H1 (cell line): ENCODE measurements at regions not wholly inside any gene's neighbourhood (a gene's known extent, or its start where the extent isn't known, plus 50 kb on each side); places are given as distances from the start of the nearest gene placed in this dataset.

ENCODE experiments used
- CTCF ChIA-PET: fragments of 300-600 bp; sonication (Branson Sonifier 250); formaldehyde crosslinking; loops from one replicate; lab custom pipeline; 2021; ENCODE audit not compliant: partially characterized antibody; lab: Charles Lee
- POLR2A ChIA-PET: fragments of 300-600 bp; sonication (Branson Sonifier 250); formaldehyde crosslinking; loops from one replicate; lab custom pipeline; 2021; ENCODE audit warnings: inconsistent platforms; ENCODE audit not compliant: partially characterized antibody; lab: Charles Lee
- DNase-seq, 2 experiments: peaks; one replicate each; pipeline versions ENCODE4 v3.0.0 to v3.0.0-alpha.2; 2010 to 2022; ENCODE audit warnings: low spot score in 2 of 2, low read depth in 1 of 2, mixed read lengths in 1 of 2
- FAIRE-seq: peaks from 2 replicates; lab custom pipeline; 2011; peaks lifted over from hg19 to GRCh38; lab: Jason Lieb, UNC
- H2AFZ ChIP-seq: 2 replicates; pipeline ENCODE4 v1.8.1; 2012; ENCODE audit warnings: low read length, inconsistent platforms
- H2AK5ac ChIP-seq: 2 replicates; pipeline ENCODE4 v1.6.1; 2013; ENCODE audit warnings: low read depth, low read length
- H2BK120ac ChIP-seq: replicated peaks from 2 replicates; pipeline ENCODE3; 2013; ENCODE audit warnings: low read depth, low read length, inconsistent platforms
- H2BK12ac ChIP-seq: 2 replicates; pipeline ENCODE4 v1.6.1; 2013; ENCODE audit warnings: low read depth, low read length
- H2BK15ac ChIP-seq: 2 replicates; pipeline ENCODE4 v1.6.1; 2013; ENCODE audit warnings: low read length
- H2BK20ac ChIP-seq: 2 replicates; pipeline ENCODE4 v1.6.1; 2013; ENCODE audit warnings: low read length
- H2BK5ac ChIP-seq: 2 replicates; pipeline ENCODE4 v1.6.1; 2013; ENCODE audit warnings: low read depth, low read length
- H3K14ac ChIP-seq: 2 replicates; pipeline ENCODE4 v1.6.1; 2013; ENCODE audit warnings: inconsistent platforms; ENCODE audit not compliant: insufficient read length
- H3K18ac ChIP-seq: 2 replicates; pipeline ENCODE4 v1.6.1; 2013; ENCODE audit warnings: low read length; ENCODE audit errors: extremely low read depth
- H3K23ac ChIP-seq: 2 replicates; pipeline ENCODE4 v1.6.1; 2013; ENCODE audit warnings: inconsistent platforms; ENCODE audit not compliant: insufficient read length
- H3K23me2 ChIP-seq: 2 replicates; pipeline ENCODE4 v1.6.1; 2013; ENCODE audit warnings: low read depth, low read length
- H3K27ac ChIP-seq: 2 replicates; pipeline ENCODE4 v1.6.1; 2011; ENCODE audit warnings: low read depth, low read length, inconsistent platforms
- H3K27me3 ChIP-seq, 4 experiments: replicated peaks in 1 of 4; 1 replicate in 1 of 4; 2 replicates in 3 of 4; pipeline versions ENCODE4 v1.6.1 to v1.8.1; 2011 to 2013; ENCODE audit warnings: low read length in 3 of 4, mild to moderate bottlenecking in 3 of 4, inconsistent platforms in 2 of 4, mixed read lengths in 2 of 4, moderate library complexity in 1 of 4; ENCODE audit not compliant: control insufficient read depth in 3 of 4, insufficient read depth in 3 of 4; ENCODE audit errors: extremely low read depth in 1 of 4
- H3K36me3 ChIP-seq, 4 experiments: 2 replicates each; pipeline versions ENCODE4 v1.6.1 to v1.8.1; 2011 to 2013; ENCODE audit warnings: mild to moderate bottlenecking in 4 of 4, low read length in 3 of 4, moderate library complexity in 2 of 4, control low read depth in 1 of 4, inconsistent platforms in 1 of 4; ENCODE audit not compliant: insufficient read depth in 4 of 4, control insufficient read depth in 2 of 4
- H3K4ac ChIP-seq: replicated peaks from 2 replicates; pipeline ENCODE3; 2013; ENCODE audit warnings: low read length, low read depth, mixed read lengths, inconsistent platforms; ENCODE audit not compliant: insufficient read length
- H3K4me1 ChIP-seq, 4 experiments: replicated peaks in 1 of 4; 1 replicate in 1 of 4; 2 replicates in 3 of 4; pipeline versions ENCODE4 v1.6.1 to v1.8.1; 2011 to 2013; ENCODE audit warnings: low read length in 3 of 4, inconsistent platforms in 2 of 4, mixed read lengths in 1 of 4; ENCODE audit not compliant: insufficient read depth in 4 of 4, control insufficient read depth in 3 of 4
- H3K4me2 ChIP-seq, 2 experiments: 2 replicates each; pipeline versions ENCODE4 v1.6.1 to v1.8.1; 2011 to 2013; ENCODE audit warnings: low read depth in 2 of 2, low read length in 2 of 2, control low read depth in 1 of 2, inconsistent platforms in 1 of 2, mild to moderate bottlenecking in 1 of 2; ENCODE audit not compliant: insufficient read depth in 1 of 2
- H3K4me3 ChIP-seq, 4 experiments: fragments of 200-600, 300-600 bp in 1 of 4; sonication (generic), shearing (Covaris generic), sonication (Bioruptor Twin) in 1 of 4; 2 replicates each; pipeline versions ENCODE4 v1.5.1 to v1.8.1; 2011 to 2016; ENCODE audit warnings: low read length in 4 of 4, low read depth in 3 of 4, control low read depth in 2 of 4, inconsistent platforms in 2 of 4, mild to moderate bottlenecking in 2 of 4, mixed read lengths in 1 of 4, moderate library complexity in 1 of 4; ENCODE audit not compliant: insufficient read depth in 2 of 4; ENCODE audit errors: extremely low read depth in 1 of 4
- H3K56ac ChIP-seq: replicated peaks from 2 replicates; pipeline ENCODE3; 2013; ENCODE audit warnings: low read depth, mild to moderate bottlenecking, mixed read lengths, low read length, inconsistent platforms; ENCODE audit not compliant: insufficient read length
- H3K79me1 ChIP-seq: 2 replicates; pipeline ENCODE4 v1.6.1; 2013; ENCODE audit warnings: low read depth, low read length, control low read depth
- H3K79me2 ChIP-seq, 2 experiments: 2 replicates each; pipeline versions ENCODE4 v1.6.1 to v1.8.1; 2012 to 2013; ENCODE audit warnings: low read length in 2 of 2, mild to moderate bottlenecking in 2 of 2, inconsistent platforms in 1 of 2; ENCODE audit not compliant: insufficient read depth in 2 of 2, control insufficient read depth in 1 of 2
- H3K9ac ChIP-seq, 4 experiments: replicated peaks in 1 of 4; 1 replicate in 1 of 4; 2 replicates in 3 of 4; pipeline versions ENCODE4 v1.6.1 to v1.8.1; 2011 to 2013; ENCODE audit warnings: low read depth in 3 of 4, low read length in 3 of 4, control low read depth in 2 of 4, mild to moderate bottlenecking in 2 of 4, moderate library complexity in 2 of 4, inconsistent platforms in 1 of 4; ENCODE audit errors: extremely low read depth in 1 of 4
- H3K9me3 ChIP-seq, 2 experiments: 2 replicates each; pipeline versions ENCODE4 v1.6.1 to v1.8.1; 2012 to 2013; ENCODE audit warnings: mild to moderate bottlenecking in 2 of 2, moderate library complexity in 2 of 2, control low read depth in 1 of 2, inconsistent platforms in 1 of 2, low read depth in 1 of 2, low read length in 1 of 2, mixed read lengths in 1 of 2; ENCODE audit not compliant: insufficient read depth in 2 of 2
- H4K20me1 ChIP-seq, 2 experiments: replicated peaks in 1 of 2; 2 replicates each; pipeline versions ENCODE3 to v1.8.1; 2011 to 2013; ENCODE audit warnings: inconsistent platforms in 2 of 2, low read length in 2 of 2, mild to moderate bottlenecking in 1 of 2; ENCODE audit not compliant: insufficient read depth in 2 of 2, control insufficient read depth in 1 of 2
- H4K5ac ChIP-seq: 2 replicates; pipeline ENCODE4 v1.6.1; 2013; ENCODE audit warnings: low read length, low read depth, mixed read lengths, inconsistent platforms; ENCODE audit not compliant: insufficient read length
- H4K8ac ChIP-seq: 2 replicates; pipeline ENCODE4 v1.8.0; 2013; ENCODE audit warnings: mild to moderate bottlenecking, moderate library complexity, low read length, inconsistent platforms; ENCODE audit not compliant: insufficient read depth; ENCODE audit errors: extremely low read depth
- H4K91ac ChIP-seq: replicated peaks from 2 replicates; pipeline ENCODE3; 2013; ENCODE audit warnings: low read length, mixed read lengths, inconsistent platforms; ENCODE audit not compliant: insufficient read length
- BCL11A ChIP-seq, 2 experiments: IDR thresholded peaks; one replicate each; pipeline ENCODE4 v1.6.1; 2011; ENCODE audit warnings: low read depth in 2 of 2, low read length in 2 of 2, mild to moderate bottlenecking in 2 of 2
- CBX5 ChIP-seq: fragments of 300-800, 300-1000 bp; sonication (generic); IDR thresholded peaks from 2 replicates; pipeline ENCODE4 v1.7.1; 2016; ENCODE audit warnings: antibody characterized with exemption, low read length, low read depth
- MAFK ChIP-seq: IDR thresholded peaks from 2 replicates; pipeline ENCODE4 v1.6.1; 2012; ENCODE audit warnings: low read depth, mild to moderate bottlenecking, improper control_type of control experiment, low read length
- NRF1 ChIP-seq: IDR thresholded peaks from 2 replicates; pipeline ENCODE4 v1.6.1; 2011; ENCODE audit warnings: mild to moderate bottlenecking, low read depth, low read length, improper control_type of control experiment
- PHF8 ChIP-seq: fragments of 200-600 bp; sonication (generic); conservative IDR thresholded peaks from 2 replicates; pipeline ENCODE4 v1.7.1; 2012; ENCODE audit warnings: low read depth, mild to moderate bottlenecking, inconsistent platforms, low read length, moderate library complexity
- RAD21 ChIP-seq, 2 experiments: IDR thresholded peaks in 1 of 2; conservative IDR thresholded peaks in 1 of 2; 2 replicates each; pipeline ENCODE4 v1.6.1; 2011; ENCODE audit warnings: low read depth in 2 of 2, low read length in 2 of 2, improper control_type of control experiment in 1 of 2, inconsistent platforms in 1 of 2, mild to moderate bottlenecking in 1 of 2, moderate library complexity in 1 of 2
- YY1 ChIP-seq: IDR thresholded peaks from 2 replicates; pipeline ENCODE4 v1.6.1; 2011; ENCODE audit warnings: low read depth, mild to moderate bottlenecking, low read length
- WGBS, 2 experiments: shearing (Covaris generic) in 1 of 2; methylation state at CpG; one replicate each; pipeline versions ENCODE4 v1.1.6 to v1.1.7; 2013 to 2015; ENCODE audit warnings: low lambda C conversion rate in 2 of 2, mixed read lengths in 2 of 2, inconsistent platforms in 1 of 2, low coverage in 1 of 2, missing lambda C conversion rate in 1 of 2; ENCODE audit not compliant: insufficient replicate concordance in 2 of 2, insufficient coverage in 1 of 2, insufficient read length in 1 of 2; ENCODE audit errors: extremely low coverage in 1 of 2, missing lambda C conversion rate in 1 of 2; 5-methylcytosine and 5-hydroxymethylcytosine counted together

DNA sequence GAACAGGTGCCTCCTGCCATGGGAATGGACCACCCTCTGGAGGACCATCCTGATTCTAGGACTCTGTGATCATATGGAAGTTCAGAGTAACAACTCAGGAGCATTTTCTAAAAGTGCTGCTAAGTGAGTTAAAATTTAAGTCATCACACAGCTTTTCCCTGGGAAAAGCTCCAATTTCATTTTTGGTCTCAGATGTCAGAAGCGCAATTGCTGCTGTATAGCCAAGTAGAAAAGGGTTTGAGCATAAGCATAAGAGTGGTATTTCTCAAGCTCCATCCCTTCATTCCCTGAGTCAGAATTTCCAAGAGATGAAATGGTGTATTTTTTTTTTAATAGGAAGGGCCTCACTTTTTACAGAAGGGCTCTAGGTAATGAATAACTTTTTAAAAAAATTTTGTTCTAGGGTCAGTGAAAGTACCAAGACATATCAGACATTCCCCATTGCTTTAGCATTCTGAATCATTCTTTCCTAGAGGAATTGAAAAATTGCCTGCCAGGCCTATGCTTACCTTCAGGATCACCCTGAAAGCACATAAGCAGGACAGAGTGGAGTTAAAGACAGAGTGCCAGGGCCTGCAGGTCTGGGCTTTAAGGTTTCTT is 564.5 kb upstream of the ISX start:
- no peaks in the 10 kb centered on the region for H3K23me2 ChIP-seq
- no peak overlapping the region for H4K91ac ChIP-seq
- no peaks in the 10 kb centered on the region for H4K20me1 ChIP-seq
- WGBS, 2 experiments = 86% methylated on average over 1 of the region's 1 CpG; no CpG with 5 or more reads in 1 of the 2 experiments
- H3K27me3 ChIP-seq = no peaks in the 10 kb centered on the region
- no peak for FAIRE-seq
- no peak overlapping the region for H2AK5ac ChIP-seq
- ChIA-PET POLR2A (no interaction called here), CTCF (interaction anchor here (1.0 kb wide), 1 partner anchor 12 kb away, joined by 3 read pairs; no protein-coding TSS in a partner anchor)
- no peak overlapping the region for H3K4me3 ChIP-seq
- no peak overlapping the region for H3K27ac ChIP-seq
- H2BK5ac ChIP-seq = no peak overlapping the region
- H2BK120ac ChIP-seq = no peak overlapping the region
- H2BK15ac ChIP-seq = no peak overlapping the region
- H4K8ac ChIP-seq = no peak overlapping the region
- H3K9ac ChIP-seq = no peak overlapping the region
- H3K4ac ChIP-seq = no peak overlapping the region
- no peak overlapping the region for H3K56ac ChIP-seq
- DNase-seq = no peak
- no peaks in the 10 kb centered on the region for H3K79me1 ChIP-seq
- H3K36me3 ChIP-seq = no peaks in the 10 kb centered on the region; a peak in 1 of 8 replicates
- no peak overlapping the region for H3K18ac ChIP-seq
- no peak overlapping the region for H3K14ac ChIP-seq
- H3K79me2 ChIP-seq = no peaks in the 10 kb centered on the region
- H4K5ac ChIP-seq = no peak overlapping the region
- H3K4me2 ChIP-seq = no peak overlapping the region
- no peak overlapping the region for H2AFZ ChIP-seq
- no peak overlapping the region for H3K23ac ChIP-seq
- no peak for TF ChIP-seq YY1
- TF ChIP-seq NRF1 = no peak
- TF ChIP-seq CBX5 = no peak
- TF ChIP-seq BCL11A (IDR thresholded peaks at IDR 0.05; ENCODE audit: low read depth in 2 of 2, low read length in 2 of 2) = no peak
- TF ChIP-seq PHF8 = no peak
- TF ChIP-seq RAD21 (IDR thresholded peaks at IDR 0.05 in 1 of 2, conservative IDR thresholded peaks at IDR 0.05 in 1 of 2; ENCODE audit: low read depth in 2 of 2, low read length in 2 of 2) = no peak
- no peak for TF ChIP-seq MAFK
- TF ChIP-seq, all 59 proteins: peak for 0
- Histone ChIP-seq H2BK12ac (no peak overlapping the region), H3K9me3 (peaks cover 0 to 4% of the 10 kb centered on the region in 2 experiments), H3K4me1 (no peaks in the 10 kb centered on the region), H2BK20ac (no peak overlapping the region)
